GM23338 (cell line): ENCODE measurements at regions not wholly inside any gene's neighbourhood (a gene's known extent, or its start where the extent isn't known, plus 50 kb on each side); places are given as distances from the start of the nearest gene placed in this dataset.

Experiments used
- CREB1 ChIP-seq: fragments of 250-450 bp; sonication (Bioruptor Pico); IDR thresholded peaks from 2 replicates; pipeline ENCODE4 v1.5.0; 2020; ENCODE audit warnings: low read depth, mild to moderate bottlenecking, moderate library complexity
- CTCF ChIP-seq, 2 experiments: fragments of 200-600 bp in 1 of 2; sonication (generic) in 1 of 2; conservative IDR thresholded peaks; 2 replicates each; pipeline versions ENCODE4 v1.5.1 to v1.6.1; 2016 to 2017; ENCODE audit warnings: antibody characterized with exemption in 2 of 2, low read depth in 2 of 2, mild to moderate bottlenecking in 2 of 2, moderate library complexity in 1 of 2
- ETS1 ChIP-seq: IDR thresholded peaks from 2 replicates; pipeline ENCODE4 v1.6.1; 2016; ENCODE audit warnings: antibody characterized with exemption
- EZH2 ChIP-seq: fragments of 200-600 bp; sonication (generic); IDR thresholded peaks from one replicate; pipeline ENCODE4 v1.8.0; 2017; ENCODE audit warnings: antibody characterized with exemption, mild to moderate bottlenecking, low read depth; ENCODE audit not compliant: unreplicated experiment
- EZH2phosphoT487 ChIP-seq: fragments of 200-600 bp; sonication (generic); IDR thresholded peaks from one replicate; pipeline ENCODE4 v1.8.1; 2018; ENCODE audit warnings: antibody characterized with exemption; ENCODE audit not compliant: unreplicated experiment
- JUNB ChIP-seq: IDR thresholded peaks from one replicate; pipeline ENCODE4 v1.6.1; 2016; ENCODE audit warnings: antibody characterized with exemption; ENCODE audit not compliant: unreplicated experiment
- POLR2AphosphoS5 ChIP-seq: IDR thresholded peaks from 2 replicates; pipeline ENCODE4 v1.6.1; 2016; ENCODE audit warnings: antibody characterized with exemption, low read depth
- REST ChIP-seq: IDR thresholded peaks from one replicate; pipeline ENCODE4 v1.6.1; 2018; ENCODE audit warnings: antibody characterized with exemption; ENCODE audit not compliant: unreplicated experiment
- STAT1 ChIP-seq: IDR thresholded peaks from one replicate; pipeline ENCODE4 v1.6.1; 2016; ENCODE audit warnings: antibody characterized with exemption; ENCODE audit not compliant: unreplicated experiment
- ZNF114 ChIP-seq: fragments of 250-450 bp; sonication (Bioruptor Pico); IDR thresholded peaks from 2 replicates; pipeline ENCODE4 v1.5.0; 2020; ENCODE audit warnings: mild to moderate bottlenecking, moderate library complexity
- ZNF331 ChIP-seq: fragments of 250-450 bp; sonication (Bioruptor Pico); IDR thresholded peaks from 2 replicates; pipeline ENCODE4 v1.5.0; 2020; ENCODE audit warnings: low read depth, mild to moderate bottlenecking, moderate library complexity
- ZNF462 ChIP-seq: fragments of 250-450 bp; sonication (Bioruptor Pico); IDR thresholded peaks from 2 replicates; pipeline ENCODE4 v1.5.0; 2020; ENCODE audit warnings: mild to moderate bottlenecking, moderate library complexity

GRCh38 chr22:44639891-44640617 is 62.0 kb upstream of the PRR5 start:
- TF ChIP-seq POLR2AphosphoS5 (no peak), CTCF (conservative IDR thresholded peaks at IDR 0.05; ENCODE audit: low read depth in 2 of 2) (no peak), EZH2phosphoT487 (no peak), EZH2 (no peak), ETS1 (no peak), REST (no peak), CREB1 (CRISPR knock-in tag) (no peak), STAT1 (no peak), ZNF331 (CRISPR knock-in tag) (no peak), ZNF114 (no peak), JUNB (no peak), ZNF462 (CRISPR knock-in tag) (no peak)
